Glomerular endothelial cell (primary cell): ENCODE measurements at regions not wholly inside any gene's neighbourhood (a gene's known extent, or its start where the extent isn't known, plus 50 kb on each side); places are given as distances from the start of the nearest gene placed in this dataset.

Source experiments
- DNase-seq: peaks from one replicate; pipeline ENCODE4 v3.0.0-alpha.2; 2011; ENCODE audit warnings: low read depth, low spot score; ENCODE audit errors: extremely low read depth

- DNase-seq, result no peak
These were observed 535.1 kb downstream of the RNF144A start for GRCh38 chr2:7452110-7452876.

- no peak for DNase-seq
These were observed 537.4 kb downstream of the RNF144A start for GRCh38 chr2:7454592-7454991.

DNA sequence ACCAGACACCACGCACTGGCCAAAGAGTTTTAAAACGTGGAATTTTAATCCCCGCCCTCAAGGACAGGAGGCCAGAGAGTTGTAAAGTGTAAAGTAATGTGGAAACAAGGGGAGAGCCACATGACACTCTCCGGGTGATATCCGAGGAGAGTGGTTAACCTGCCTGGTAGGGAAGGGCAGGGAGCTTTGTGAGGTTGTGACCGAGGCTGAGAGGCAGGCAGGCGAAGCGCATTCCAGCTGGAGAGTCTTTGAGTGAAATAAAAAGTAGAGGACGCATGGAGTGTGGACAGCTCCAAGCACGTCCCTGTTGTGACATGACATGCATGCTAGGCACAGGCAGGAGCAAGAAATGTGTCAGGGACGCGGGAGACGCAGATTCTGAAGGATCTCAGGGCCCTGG is 539.5 kb downstream of the RNF144A start:
- DNase-seq, result no peak

GRCh38 chr2:7458066-7458465 is 540.9 kb downstream of the RNF144A start:
- no peak for DNase-seq

GRCh38 chr2:7467782-7468447 is 550.7 kb downstream of the RNF144A start:
- DNase-seq, result no peak

- no peak for DNase-seq
These were observed 551.2 kb downstream of the RNF144A start for GRCh38 chr2:7468448-7468828.

- DNase-seq, result no peak
These were observed 551.7 kb downstream of the RNF144A start for GRCh38 chr2:7468955-7469354.

- no peak for DNase-seq
These were observed 554.0 kb downstream of the RNF144A start for GRCh38 chr2:7471185-7471584.

GRCh38 chr2:7472465-7472864 is 555.3 kb downstream of the RNF144A start:
- DNase-seq, result no peak

DNA sequence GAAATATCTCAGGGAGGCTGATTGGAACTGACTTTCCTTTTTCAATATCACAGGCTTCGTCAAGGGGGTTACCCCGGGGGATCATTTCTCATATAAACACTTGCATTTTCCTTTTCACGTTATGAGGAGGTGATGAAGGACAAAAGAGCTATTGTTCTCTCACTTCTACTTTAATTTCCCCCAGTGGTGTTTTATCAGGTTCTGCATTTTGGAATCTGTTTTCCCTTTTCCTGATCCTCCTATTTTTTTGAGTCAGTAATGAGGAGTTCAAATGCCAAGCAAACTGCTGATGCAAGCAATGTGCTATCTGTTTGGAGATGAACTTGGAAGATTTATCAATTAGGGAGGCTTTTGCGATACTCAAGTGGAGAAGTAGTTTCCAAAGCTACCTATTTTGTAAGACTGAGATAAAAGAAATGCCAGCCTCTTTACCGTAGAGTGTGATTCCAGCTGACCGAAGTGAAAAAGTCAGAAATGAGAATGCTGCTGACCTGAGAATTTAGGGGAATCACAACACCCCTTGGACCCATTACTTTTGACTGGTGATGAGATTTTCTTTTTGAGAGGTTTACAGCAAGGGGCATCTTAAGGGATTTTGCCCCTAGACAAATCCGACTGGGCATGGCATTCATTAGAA is 556.0 kb downstream of the RNF144A start:
- no peak for DNase-seq

DNA sequence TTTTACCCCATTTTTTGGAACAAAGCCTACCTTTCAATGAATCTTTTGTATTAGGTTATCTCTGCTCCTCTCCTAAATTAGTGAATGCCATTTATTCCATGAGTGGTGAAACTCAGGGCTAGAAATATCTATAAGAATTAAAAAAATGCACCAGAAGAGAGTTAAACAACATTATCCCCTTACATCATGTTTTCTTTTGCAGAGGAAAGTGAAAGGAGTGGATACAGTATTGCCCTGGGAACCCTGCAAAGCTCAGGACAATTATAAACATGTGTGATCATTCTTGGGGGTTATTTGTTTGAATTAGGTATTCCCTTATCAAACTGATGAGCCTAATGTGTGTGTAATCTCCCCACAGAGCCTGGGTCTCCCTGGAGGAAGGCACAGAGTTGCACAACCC is 559.2 kb downstream of the RNF144A start:
- DNase-seq, result no peak

GRCh38 chr2:7479603-7480002 is 562.4 kb downstream of the RNF144A start:
- no peak for DNase-seq

DNA sequence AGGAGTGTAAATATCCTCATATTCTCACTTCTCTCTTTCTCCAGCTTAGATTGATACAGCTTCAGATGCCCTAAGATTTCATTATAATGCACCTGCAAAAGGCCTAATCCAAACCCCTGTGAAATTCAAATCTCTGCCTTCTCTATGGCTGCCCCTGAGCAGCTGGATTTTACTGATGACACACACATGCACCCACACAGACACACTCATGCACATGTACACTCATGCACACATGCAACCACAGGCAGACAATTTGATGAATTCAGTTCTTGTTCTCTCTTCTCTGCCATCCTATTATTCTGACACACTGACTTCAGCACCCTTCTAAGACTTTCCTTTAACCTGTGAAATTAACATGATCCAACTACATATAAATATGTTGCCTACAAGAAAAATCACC is 563.2 kb downstream of the RNF144A start:
- DNase-seq, result no peak

DNA sequence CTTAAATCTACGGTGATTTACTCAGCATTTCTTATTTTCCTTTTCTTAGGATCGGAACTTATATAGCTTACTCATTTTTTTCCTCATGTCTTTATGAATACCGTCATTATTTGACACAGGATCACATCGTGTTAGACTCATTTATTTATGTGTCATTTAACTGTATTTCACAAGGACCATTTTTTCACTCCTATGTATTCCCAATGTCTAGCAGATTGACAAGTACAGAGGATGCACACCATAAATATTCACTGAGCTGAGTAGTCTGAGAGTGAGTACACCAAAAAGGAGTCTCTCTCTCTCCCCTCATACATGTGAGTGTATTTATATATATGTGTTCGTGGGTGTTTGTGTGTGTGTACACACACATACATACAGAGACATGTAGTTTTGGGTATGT is 573.5 kb downstream of the RNF144A start:
- DNase-seq, result no peak

GRCh38 chr2:7492719-7493118 is 575.5 kb downstream of the RNF144A start:
- DNase-seq, result no peak

GRCh38 chr2:7497178-7497577 is 580.0 kb downstream of the RNF144A start:
- no peak for DNase-seq

- no peak for DNase-seq
These were observed 581.8 kb downstream of the RNF144A start for GRCh38 chr2:7499018-7499417.

DNA sequence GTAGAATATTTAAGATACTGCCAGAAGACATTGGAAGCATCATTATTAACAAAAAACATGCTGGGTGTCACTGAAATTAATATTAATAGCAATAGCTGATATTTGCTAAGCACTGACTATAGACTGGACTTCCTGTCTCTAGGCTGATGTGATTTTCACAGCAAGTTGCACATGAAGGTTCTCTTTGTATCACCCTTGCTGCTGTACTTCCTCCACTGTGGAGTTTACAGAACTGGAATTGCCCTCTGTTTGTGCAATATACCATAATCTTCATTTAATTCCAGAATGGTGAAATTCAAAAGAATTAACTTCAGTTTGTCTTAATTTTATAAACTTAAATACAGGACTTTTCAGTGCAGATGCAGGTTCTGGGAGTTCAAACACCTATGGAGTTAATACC is 585.1 kb downstream of the RNF144A start:
- DNase-seq, result no peak

DNA sequence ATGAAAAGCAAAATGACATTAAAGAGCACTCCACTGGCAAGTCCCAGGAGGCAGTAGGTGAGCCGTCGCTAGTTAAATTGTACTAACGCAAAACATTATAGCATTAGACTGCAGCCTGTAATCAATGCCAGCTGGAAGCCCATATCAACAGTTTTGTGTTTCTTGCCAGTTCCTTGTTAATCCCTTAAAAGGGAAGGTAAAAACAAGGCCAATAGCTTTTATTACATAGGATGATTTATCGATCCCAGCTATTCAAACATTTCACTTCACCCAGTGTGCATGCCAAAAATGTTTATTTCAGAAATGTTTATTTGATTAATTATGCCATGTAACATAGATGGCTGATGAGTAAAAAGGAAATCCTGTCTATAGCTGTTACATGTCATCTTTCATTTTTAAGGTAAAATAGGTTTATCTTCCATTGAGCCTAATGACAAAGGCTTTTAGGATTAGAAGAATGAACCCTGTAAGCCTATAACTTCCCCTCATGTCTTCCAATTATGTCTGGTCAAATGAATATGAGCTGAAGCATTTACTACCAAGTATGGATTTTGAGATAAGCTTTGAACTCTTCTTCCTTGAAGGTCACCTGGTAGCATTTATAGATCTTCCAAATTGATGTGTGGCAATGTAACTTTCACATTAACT is 591.2 kb downstream of the RNF144A start:
- DNase-seq, result no peak

GRCh38 chr2:7510353-7510752 is 593.1 kb downstream of the RNF144A start:
- DNase-seq, result no peak

GRCh38 chr2:7513834-7514233 is 596.6 kb downstream of the RNF144A start:
- no peak for DNase-seq

GRCh38 chr2:7515327-7515726 is 598.1 kb downstream of the RNF144A start:
- DNase-seq, result no peak
